C4-2B (cell line): ENCODE measurements at regions not wholly inside any gene's neighbourhood (a gene's known extent, or its start where the extent isn't known, plus 50 kb on each side); places are given as distances from the start of the nearest gene placed in this dataset.

Source experiments
- CTCF ChIP-seq: fragments of 450-650 bp; conservative IDR thresholded peaks from 2 replicates; pipeline ENCODE4 v1.5.1; 2017; ENCODE audit warnings: mild to moderate bottlenecking
- ZFX ChIP-seq: fragments of 450-650 bp; IDR thresholded peaks from 2 replicates; pipeline ENCODE4 v1.6.1; 2017

- TF ChIP-seq CTCF, result no peak
- TF ChIP-seq ZFX, result no peak
Measured at GRCh38 chr2:58560531-58560930, 319.4 kb upstream of the FANCL start.
